ENCODE measurements at regions not wholly inside any gene's neighbourhood (a gene's known extent, or its start where the extent isn't known, plus 50 kb on each side); places are given as distances from the start of the nearest gene placed in this dataset.

DNA sequence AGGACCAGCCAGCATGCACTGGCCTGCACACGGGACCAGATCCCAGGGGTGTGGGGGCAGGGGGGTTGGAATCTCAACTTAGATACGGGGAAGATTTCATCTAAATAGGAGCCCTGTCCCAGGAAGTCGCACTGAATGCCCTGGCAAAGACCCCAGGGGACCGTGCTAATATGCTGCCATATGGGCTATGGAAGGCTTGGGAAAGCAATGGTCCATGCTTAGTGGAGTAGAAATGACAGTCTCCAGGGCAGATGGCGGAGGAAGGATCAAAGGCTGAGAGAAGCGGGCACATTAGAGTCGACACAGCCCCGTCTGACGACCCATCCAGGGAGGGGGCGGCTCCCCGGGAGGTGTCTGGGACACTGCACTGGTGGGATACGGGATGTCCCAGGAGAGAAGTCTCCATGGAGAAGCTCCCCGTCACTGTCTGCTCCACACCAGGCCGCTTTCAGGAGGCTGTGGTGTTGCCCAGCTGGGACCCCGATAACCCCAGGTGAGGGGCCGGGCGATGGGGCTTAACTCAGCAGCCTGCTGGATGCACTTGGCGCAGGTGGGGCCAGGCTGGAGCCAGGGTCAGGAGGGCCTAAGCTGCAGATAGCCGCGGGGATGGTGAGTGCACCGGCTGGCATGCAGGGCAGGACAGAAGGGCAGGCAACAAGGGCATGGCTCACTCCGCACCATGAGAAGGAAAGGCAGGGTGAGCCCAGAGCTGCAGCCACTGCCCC lies 377.7 kb upstream of the IRX1 start:
- DNase-seq = no peak

DNA sequence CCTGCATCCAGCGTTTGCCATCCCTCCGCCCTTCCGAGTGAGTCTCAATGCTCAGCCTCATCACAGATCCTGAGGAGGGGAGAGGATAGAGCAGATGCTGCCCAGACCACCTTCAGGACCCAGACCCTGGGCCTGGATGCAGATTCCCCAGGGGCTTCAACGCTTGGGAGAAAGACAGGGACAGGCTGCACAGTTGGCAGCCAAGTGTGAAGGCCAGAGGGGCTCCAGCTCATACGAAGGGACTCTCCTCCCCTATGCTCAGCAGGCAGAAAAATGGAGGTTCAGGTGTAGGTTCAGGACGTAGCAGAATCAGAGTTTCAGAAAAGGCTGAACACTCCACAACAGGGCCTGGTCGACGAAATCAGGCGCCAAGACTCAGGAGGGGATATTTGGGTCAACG lies 378.5 kb upstream of the IRX1 start:
- DNase-seq = no peak

- no peak for DNase-seq
Observed at GRCh38 chr5:3216386-3216785, 379.2 kb upstream of the IRX1 start.

DNA sequence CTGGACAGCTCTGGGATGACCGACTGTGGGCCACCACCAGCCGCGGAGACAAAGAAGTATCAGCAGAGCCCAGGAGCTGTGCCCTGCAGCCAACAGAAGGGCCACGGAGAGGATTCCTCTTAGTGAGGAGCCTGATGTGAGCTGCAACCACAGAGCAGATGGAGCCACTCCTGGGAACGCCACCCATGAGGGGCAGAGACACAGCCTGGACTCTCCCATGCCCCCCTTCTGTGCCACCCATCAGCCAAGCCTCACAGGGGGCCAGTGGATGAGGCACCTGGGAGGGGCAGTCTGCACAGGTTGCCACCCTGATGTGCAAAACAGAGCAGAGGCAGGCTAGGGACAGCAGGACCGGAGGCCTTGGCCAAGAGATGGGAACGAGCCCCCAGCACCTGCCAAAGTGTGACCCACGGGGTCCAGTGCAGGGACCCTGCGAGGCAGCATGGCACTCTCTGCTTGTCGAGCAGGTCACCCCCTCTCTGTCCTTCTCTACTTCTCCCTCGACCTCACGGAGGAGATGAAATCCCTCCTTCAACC lies 380.7 kb upstream of the IRX1 start:
- no peak for DNase-seq

- no peak for DNase-seq
Observed at GRCh38 chr5:3214396-3214795, 381.2 kb upstream of the IRX1 start.

DNA sequence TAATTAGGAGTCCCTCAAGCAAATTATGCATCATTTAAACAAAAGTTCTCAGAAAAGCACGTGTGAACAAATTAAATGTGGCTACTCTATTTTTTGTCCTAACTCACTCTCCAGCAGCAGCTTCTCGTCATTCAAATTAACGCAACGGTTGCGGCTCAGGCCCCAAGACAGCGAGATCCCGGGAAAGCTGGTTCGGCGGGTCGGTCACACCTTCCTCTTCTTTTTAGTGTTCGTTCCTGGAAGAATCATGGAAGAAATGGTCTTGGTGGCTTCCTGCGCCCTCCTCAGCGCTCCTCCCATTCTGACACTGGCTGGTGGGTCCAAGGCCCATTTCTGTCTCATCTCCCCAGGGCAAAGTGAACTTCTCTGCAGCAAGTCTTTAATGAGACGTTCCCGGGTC lies 382.8 kb upstream of the IRX1 start:
- no peak for DNase-seq

- no peak for DNase-seq
Observed at GRCh38 chr5:3210531-3210930, 385.1 kb upstream of the IRX1 start.

DNA sequence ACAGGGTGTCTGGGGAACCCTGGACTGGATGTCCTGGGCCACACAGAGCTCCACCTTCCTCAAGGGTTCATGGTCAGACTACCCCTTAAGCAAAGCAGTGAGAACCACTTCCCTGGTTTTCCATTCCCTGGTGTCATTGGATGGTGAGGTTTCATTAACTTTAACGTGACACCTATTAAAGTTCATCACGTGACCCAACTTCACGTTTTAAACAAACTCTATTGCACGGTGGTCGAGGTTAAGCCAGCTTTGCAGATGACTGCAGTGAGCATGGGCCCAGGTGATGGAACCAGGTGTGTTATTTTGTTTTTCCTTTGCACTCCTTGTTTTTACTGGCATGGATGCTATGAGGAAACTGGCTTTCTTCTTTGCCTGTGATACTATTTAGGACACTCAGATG lies 385.7 kb upstream of the IRX1 start:
- DNase-seq = no peak

GRCh38 chr5:3202570-3202969 lies 393.1 kb upstream of the IRX1 start:
- DNase-seq = no peak

- no peak for DNase-seq
Observed at GRCh38 chr5:3201941-3202340, 393.7 kb upstream of the IRX1 start.

- no peak for DNase-seq
Observed at GRCh38 chr5:3201121-3201520, 394.5 kb upstream of the IRX1 start.

- DNase-seq = no peak
Observed at GRCh38 chr5:3199962-3200755, 395.5 kb upstream of the IRX1 start.

- DNase-seq = no peak
Observed at GRCh38 chr5:3198074-3198449, 397.6 kb upstream of the IRX1 start.

GRCh38 chr5:3197304-3198073 lies 398.1 kb upstream of the IRX1 start:
- DNase-seq = peak; percentile 46

DNA sequence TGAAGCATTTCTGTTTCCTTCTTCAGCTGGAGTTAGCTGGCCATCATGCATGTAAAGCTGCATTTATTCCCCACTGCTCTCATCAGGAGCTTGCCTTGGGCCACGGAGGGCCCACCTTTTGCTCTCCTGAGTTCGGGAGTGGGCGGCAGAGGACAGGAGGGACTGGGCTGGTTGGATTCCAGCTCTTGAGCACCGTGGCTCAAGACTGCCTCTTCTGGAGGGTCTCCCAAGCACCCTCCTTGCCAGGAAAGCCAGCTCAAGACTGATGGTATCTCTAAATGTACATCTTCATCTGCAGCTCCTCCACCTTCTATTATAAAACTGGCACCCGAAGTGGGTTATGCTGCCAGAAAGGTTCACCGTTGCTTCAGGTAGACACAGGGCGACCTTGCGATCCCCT lies 399.6 kb upstream of the IRX1 start:
- DNase-seq = no peak

GRCh38 chr5:3194684-3195083 lies 400.9 kb upstream of the IRX1 start:
- DNase-seq = no peak

DNA sequence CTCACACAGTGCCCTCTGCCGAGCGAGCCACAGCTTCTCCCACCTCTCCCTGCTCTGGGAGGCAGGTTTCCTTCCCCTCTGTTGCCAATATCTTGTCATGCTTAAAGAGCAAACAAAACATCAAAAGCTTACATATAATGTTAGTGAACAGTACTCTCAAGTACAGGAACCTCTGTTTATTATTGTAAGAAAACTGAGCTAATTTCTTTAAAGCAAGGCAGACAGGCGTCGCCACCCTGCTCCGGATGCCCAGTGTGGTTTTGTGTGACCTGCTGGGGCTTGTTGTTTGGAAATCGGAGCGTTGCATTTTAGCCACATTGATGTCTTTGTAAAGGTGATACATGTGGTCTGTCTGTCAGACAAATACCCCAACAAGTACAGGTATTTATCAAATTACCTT lies 401.4 kb upstream of the IRX1 start:
- DNase-seq = no peak

- no peak for DNase-seq
Observed at GRCh38 chr5:3191585-3191984, 404.0 kb upstream of the IRX1 start.

DNA sequence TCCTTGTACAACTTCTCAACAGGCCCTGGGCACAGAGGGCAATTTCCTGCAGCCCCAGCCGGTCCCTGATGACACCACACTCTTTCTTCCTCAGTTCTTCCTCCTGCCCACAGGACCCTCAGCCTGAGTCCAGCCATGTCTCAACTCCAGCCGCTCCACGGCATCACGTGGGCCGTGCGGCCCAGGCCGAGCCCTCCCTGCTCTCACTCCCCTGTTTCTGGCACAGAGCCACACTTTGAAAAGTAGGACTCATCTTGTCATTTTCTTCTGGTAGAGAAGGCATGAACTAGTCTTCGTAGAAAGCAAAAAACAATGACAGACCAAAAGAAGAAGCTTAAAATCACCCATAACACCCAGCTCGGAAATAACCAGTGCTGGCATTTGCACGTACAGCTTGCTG lies 404.7 kb upstream of the IRX1 start:
- no peak for DNase-seq

GRCh38 chr5:3190433-3190832 lies 405.2 kb upstream of the IRX1 start:
- DNase-seq = no peak

DNA sequence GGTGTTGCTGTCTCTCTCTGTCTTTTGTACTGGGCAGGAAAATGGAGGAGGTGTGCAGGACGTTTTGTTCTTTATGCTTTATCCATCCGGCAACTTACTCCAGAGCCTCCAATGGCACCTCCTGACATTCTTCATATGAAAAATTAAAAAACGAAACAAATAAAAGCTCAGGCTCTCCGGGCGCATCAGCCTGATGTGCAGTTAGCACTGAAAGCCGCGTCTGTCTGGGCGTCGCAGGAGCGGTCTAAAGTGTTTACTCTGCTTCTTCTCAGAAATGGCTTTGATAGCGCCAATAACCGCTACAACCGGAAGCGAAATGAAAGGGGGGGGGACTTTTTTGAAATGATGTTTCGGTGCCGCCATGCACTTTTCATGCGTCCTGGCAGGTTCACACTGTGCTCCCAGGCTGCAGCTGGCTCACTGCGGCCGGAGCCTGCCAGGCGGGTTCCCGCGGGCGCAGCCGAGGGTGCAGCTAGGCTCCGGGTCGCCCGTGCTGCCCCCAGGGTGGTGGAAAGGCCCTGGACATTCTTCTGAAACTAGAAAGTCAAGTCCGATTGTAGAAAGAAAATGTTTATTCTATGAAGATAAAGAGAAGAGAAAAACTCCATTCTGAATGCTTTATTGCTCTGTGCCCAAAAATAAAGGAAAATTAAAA lies 407.7 kb upstream of the IRX1 start:
- no peak for DNase-seq

DNA sequence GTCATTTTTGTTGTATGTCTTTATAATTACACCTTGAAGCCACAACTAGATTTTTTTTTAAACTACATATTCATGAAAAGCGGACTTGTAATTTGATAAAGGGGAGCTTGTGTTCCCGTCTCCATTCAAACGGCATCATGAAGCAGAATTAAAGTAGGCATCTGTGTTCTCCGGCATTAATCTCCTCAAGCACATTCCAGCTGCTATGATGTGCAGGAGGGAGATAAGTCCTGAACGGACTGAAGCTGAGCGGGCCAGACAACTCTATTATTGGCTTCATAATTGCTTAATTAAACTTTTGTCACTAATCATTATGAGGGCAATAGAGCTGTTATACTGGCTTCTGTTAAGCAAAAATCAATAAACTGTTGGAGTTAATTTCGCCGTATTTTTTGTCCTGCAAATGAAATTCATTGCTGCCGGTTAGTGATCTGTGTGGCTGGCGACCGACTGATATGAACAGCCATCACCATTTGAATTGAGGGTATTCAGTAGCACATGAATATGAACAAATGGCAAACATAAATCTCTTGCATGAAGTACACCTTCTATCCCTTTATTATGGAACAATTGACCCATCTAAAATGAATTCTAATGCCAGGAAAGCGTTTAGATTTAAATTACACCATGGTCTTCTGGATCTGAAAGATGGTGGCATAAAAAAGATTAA lies 408.8 kb upstream of the IRX1 start:
- no peak for DNase-seq

DNA sequence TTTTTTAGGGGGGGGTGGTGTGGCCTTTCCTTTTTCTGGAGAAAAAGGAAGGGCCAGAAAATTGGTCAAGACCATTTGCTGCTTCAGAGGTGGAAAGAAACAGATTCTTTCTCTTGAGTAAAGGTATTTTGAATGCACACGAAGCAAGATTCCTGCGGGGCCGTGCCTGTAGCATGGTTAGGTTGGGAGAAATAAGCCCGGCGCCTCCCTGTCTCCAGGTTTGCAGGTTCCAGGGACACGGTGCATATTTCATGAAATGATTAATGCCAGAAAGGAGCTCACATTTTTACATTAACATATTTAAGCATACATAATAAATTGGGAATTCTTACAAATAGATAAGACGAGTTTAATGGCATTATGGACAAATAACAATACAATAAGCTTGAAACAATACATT lies 409.5 kb upstream of the IRX1 start:
- no peak for DNase-seq

Measured in femur (tissue), 1 donor.